ENCODE measurements at regions not wholly inside any gene's neighbourhood (a gene's known extent, or its start where the extent isn't known, plus 50 kb on each side); places are given as distances from the start of the nearest gene placed in this dataset.

- Histone ChIP-seq H3K9me3 (ENCODE audit: severe bottlenecking) (no peaks in the 10 kb centered on the region), H3K27ac (ENCODE audit: poor library complexity, severe bottlenecking) (no peak overlapping the region), H3K36me3 (ENCODE audit: low read depth) (no peaks in the 10 kb centered on the region), H3K4me1 (ENCODE audit: insufficient read depth, poor library complexity, severe bottlenecking) (no peaks in the 10 kb centered on the region), H3K27me3 (ENCODE audit: insufficient read depth, poor library complexity, severe bottlenecking) (no peaks in the 10 kb centered on the region), H3K4me3 (ENCODE audit: severe bottlenecking) (no peak overlapping the region)
- no peak for TF ChIP-seq CTCF (IDR thresholded peaks at IDR 0.05; ENCODE audit: poor library complexity, severe bottlenecking)
- no peak for DNase-seq (ENCODE audit: low spot score)
- ATAC-seq (ENCODE audit: low read depth), result no peak
Measured at GRCh38 chr11:70808686-70809375, 410.5 kb downstream of the CTTN start.

- Histone ChIP-seq H3K9me3 (ENCODE audit: severe bottlenecking) (no peaks in the 10 kb centered on the region), H3K36me3 (ENCODE audit: low read depth) (no peaks in the 10 kb centered on the region), H3K4me3 (ENCODE audit: severe bottlenecking) (no peak overlapping the region), H3K27me3 (ENCODE audit: insufficient read depth, poor library complexity, severe bottlenecking) (no peaks in the 10 kb centered on the region), H3K4me1 (ENCODE audit: insufficient read depth, poor library complexity, severe bottlenecking) (no peaks in the 10 kb centered on the region), H3K27ac (ENCODE audit: poor library complexity, severe bottlenecking) (no peak overlapping the region)
- DNase-seq (ENCODE audit: low spot score) (no peak), ATAC-seq (ENCODE audit: low read depth) (no peak)
- TF ChIP-seq CTCF (IDR thresholded peaks at IDR 0.05; ENCODE audit: poor library complexity, severe bottlenecking), result no peak
Measured at GRCh38 chr11:70810133-70810532, 411.8 kb downstream of the CTTN start.

- TF ChIP-seq CTCF (IDR thresholded peaks at IDR 0.05; ENCODE audit: poor library complexity, severe bottlenecking), result no peak
- no peak overlapping the region for H3K4me3 ChIP-seq (ENCODE audit: severe bottlenecking)
Measured at GRCh38 chr11:70810681-70811080, 412.4 kb downstream of the CTTN start.

GRCh38 chr11:70811483-70811882 is 413.2 kb downstream of the CTTN start:
- no peaks in the 10 kb centered on the region for H3K9me3 ChIP-seq (ENCODE audit: severe bottlenecking)
- H3K4me1 ChIP-seq (ENCODE audit: insufficient read depth, poor library complexity, severe bottlenecking), result no peaks in the 10 kb centered on the region
- no peak overlapping the region for H3K4me3 ChIP-seq (ENCODE audit: severe bottlenecking)
- no peak overlapping the region for H3K27ac ChIP-seq (ENCODE audit: poor library complexity, severe bottlenecking)
- DNase-seq (ENCODE audit: low spot score) (no peak), ATAC-seq (ENCODE audit: low read depth) (no peak)
- H3K27me3 ChIP-seq (ENCODE audit: insufficient read depth, poor library complexity, severe bottlenecking), result no peaks in the 10 kb centered on the region
- TF ChIP-seq CTCF (IDR thresholded peaks at IDR 0.05; ENCODE audit: poor library complexity, severe bottlenecking), result no peak
- no peaks in the 10 kb centered on the region for H3K36me3 ChIP-seq (ENCODE audit: low read depth)

More at GRCh38 chr11:70810681-70811080, 412.4 kb downstream of the CTTN start:
- Histone ChIP-seq H3K27me3 (ENCODE audit: insufficient read depth, poor library complexity, severe bottlenecking) (no peaks in the 10 kb centered on the region), H3K4me1 (ENCODE audit: insufficient read depth, poor library complexity, severe bottlenecking) (no peaks in the 10 kb centered on the region), H3K36me3 (ENCODE audit: low read depth) (no peaks in the 10 kb centered on the region), H3K9me3 (ENCODE audit: severe bottlenecking) (no peaks in the 10 kb centered on the region), H3K27ac (ENCODE audit: poor library complexity, severe bottlenecking) (no peak overlapping the region)
- DNase-seq (ENCODE audit: low spot score) (no peak), ATAC-seq (ENCODE audit: low read depth) (no peak)

- no peak for TF ChIP-seq CTCF (IDR thresholded peaks at IDR 0.05; ENCODE audit: poor library complexity, severe bottlenecking)
- no peak for DNase-seq (ENCODE audit: low spot score)
- H3K27ac ChIP-seq (ENCODE audit: poor library complexity, severe bottlenecking), result no peak overlapping the region
- H3K4me3 ChIP-seq (ENCODE audit: severe bottlenecking), result no peak overlapping the region
- no peaks in the 10 kb centered on the region for H3K27me3 ChIP-seq (ENCODE audit: insufficient read depth, poor library complexity, severe bottlenecking)
- H3K4me1 ChIP-seq (ENCODE audit: insufficient read depth, poor library complexity, severe bottlenecking), result no peaks in the 10 kb centered on the region
- H3K36me3 ChIP-seq (ENCODE audit: low read depth), result no peaks in the 10 kb centered on the region
- no peaks in the 10 kb centered on the region for H3K9me3 ChIP-seq (ENCODE audit: severe bottlenecking)
- ATAC-seq (ENCODE audit: low read depth), result no peak
Measured at GRCh38 chr11:70811915-70812314, 413.6 kb downstream of the CTTN start.

Data from RWPE2 (cell line).